AG20443 (cell line): ENCODE measurements at regions not wholly inside any gene's neighbourhood (a gene's known extent, or its start where the extent isn't known, plus 50 kb on each side); places are given as distances from the start of the nearest gene placed in this dataset.
A peak's percentile ranks its signal among the peaks of the same experiment; 100 is the strongest.
"Not testable (repeated sequence)": the region's sequence is repeated elsewhere in the genome, so short reads cannot be mapped to it uniquely, and the experiment has no call there.

Source experiments
- DNase-seq: peaks from one replicate; pipeline ENCODE4 v3.0.0; 2012; ENCODE audit warnings: low spot score, mixed read lengths

DNA sequence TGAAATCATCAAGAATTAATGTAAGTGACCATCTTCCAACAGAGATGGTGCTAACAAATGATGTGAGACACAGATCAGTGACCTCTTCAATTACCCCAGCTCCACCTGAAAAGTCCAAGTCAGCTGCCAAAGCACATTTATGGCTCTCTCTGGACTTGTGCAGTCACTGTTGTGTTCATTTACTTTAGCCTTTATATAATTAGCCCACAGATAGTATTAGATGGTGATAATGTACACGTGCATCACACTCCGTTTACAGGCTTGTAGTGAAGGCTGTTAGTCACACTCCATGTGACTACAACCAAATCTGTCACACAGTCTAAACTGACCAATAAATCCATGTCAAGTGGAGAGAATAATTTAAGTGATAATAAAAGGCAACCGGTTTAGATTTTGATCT, 331.5 kb upstream of the IL12A start:
- no peak for DNase-seq

GRCh38 chr3:159657629-159658028, 331.0 kb upstream of the IL12A start:
- DNase-seq: no peak

- DNase-seq: no peak
Measured at GRCh38 chr3:159660326-159660725, 328.3 kb upstream of the IL12A start.

- DNase-seq: no peak
Measured at GRCh38 chr3:159660901-159661300, 327.7 kb upstream of the IL12A start.

- no peak for DNase-seq
Measured at GRCh38 chr3:159662549-159662948, 326.1 kb upstream of the IL12A start.

- no peak for DNase-seq
Measured at GRCh38 chr3:159664006-159664405, 324.6 kb upstream of the IL12A start.

GRCh38 chr3:159664653-159665052, 324.0 kb upstream of the IL12A start:
- no peak for DNase-seq

DNA sequence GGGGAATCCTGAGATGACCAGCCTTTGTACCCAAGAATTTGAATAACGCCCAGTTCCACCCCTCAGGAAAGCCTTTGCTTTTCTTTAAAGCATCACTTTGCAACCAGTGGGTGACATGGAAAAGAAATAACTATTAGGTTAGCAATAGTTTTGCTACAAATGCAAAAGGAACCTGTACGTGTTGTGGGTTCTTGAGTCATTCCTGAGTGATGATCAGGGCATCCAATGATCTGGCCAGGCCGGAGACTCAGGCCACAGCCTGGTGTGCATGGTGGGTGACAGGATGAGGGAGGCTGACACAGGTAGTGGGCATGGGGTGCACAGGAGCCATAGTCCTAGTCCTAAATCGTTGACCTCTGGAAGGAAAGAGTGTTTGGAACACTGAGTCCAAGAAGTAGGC, 321.4 kb upstream of the IL12A start:
- peak; percentile 26 for DNase-seq

- DNase-seq: no peak
Measured at GRCh38 chr3:159668461-159668860, 320.2 kb upstream of the IL12A start.

DNA sequence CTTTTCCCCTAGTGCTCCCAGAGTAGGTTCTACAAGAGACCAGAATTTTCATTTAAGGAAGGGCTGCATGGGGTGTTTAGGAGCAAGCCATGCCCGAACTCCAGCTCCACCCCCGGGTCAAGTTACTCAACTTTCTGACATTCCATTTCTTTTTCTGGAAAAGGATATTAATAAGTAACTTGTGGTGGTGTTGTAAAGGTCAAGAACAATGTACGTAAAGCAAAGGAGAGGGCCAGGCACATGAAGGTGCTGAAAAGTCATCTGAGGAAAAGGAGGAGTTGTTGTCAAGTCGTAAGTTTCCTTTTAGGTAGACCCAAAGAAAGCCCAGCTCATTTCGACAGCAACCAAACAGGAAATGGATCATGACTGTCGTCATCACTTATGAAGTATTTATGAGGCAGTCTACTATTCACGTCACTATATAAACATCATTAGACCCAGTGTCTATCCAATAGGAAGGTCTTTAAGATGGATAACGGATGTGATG, 319.6 kb upstream of the IL12A start:
- peak; percentile 35 for DNase-seq

DNA sequence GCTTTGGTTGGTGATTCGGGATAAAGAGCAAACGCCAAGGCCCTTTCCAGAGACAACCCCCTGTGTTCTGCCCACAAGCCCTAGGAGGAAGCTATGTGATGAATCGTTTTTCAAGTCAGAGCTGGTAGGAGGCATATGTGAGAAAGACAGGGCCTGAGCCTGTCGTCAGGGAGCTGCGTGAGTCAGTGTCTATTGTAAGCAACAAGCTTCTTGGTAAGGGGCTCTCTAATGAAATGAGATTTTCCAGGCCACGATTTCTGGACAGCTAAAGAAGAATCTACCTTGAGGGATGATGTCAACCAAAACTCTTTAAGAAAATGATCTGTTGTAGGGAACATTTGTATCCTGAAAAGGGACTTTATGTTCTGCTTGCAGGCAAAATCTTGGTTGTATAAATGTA, 318.9 kb upstream of the IL12A start:
- no peak for DNase-seq

DNA sequence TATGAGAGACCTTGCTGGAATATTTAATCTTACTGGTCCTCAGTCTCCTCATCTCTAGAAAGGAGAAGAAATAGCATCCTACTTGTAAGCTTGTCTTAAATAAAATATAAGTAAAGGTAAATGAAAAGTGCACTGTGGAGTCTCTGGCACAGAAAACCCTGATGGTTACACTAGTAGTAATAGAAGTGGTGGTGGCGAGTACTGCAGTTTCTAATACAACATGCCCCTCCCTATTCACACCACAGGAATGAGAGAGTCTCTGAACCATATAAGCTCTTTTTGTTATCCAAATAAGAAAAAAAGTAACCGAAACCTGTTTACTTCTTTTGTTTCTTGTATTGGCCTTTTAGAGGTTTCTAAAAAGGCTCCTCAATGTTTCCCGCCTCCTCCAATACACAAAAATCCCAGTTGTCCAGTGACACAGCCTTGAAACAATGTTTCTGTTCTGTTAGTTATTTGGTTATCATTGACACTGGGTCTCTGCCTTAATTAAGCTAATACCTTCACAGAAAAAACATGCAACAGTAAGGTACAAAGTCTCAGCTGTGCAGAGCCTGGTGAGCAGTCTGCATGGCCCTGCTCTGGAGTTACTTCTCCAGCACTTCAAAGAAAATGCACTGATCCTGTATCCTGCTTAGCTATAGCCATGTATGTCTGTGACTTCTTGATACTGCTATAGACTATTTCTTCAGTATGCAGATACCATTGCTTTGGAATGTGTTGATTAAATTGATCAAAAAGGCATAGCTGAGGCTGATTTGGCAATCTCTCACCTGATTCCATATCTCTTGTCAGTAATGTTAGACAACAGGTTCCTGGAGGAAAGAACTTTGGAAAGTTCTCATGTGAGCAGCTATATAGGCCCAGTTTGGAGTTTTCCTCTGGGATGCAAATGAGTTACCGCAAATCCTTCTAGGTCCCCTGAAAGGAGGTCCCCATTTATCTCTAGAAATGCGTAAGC, 315.6 kb upstream of the IL12A start:
- peak; percentile 23 for DNase-seq

DNA sequence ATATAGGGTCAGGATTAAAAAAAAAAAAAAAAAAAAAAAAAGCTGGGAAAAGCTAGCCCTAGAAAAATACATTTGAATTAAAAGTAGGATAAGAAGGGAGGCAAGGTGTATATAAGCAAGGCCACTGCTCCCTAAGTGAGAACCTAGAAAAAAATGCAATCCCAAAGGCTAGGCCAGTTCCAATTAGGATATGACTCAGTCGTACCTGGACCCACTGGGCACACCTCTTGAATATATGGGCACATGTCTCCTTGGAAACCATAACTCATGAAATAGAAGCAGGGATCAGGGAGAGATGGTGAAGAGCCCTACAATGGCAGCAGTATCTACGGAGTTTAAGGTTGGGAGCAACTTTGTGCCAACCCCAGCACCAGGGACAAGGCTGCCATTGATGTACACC, 314.1 kb upstream of the IL12A start:
- DNase-seq: no peak

DNA sequence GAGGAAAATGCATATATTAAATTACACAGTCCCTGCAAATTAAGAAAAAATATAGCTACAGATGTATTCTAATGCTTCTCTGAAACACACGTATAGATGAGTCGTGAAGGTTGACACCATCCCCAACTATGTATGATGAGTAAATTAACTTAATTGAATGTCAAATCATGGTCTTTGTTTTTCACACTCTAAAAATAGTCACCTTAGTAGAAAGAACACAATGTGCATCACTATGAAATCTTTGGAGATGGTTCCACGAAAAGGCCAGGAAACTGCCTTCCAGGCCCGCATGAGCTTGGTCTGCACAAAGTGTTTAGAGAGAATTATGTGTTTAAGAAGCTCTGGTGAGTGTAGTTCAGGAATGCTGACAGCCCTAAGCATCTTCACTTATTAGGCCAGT, 313.4 kb upstream of the IL12A start:
- DNase-seq: no peak

DNA sequence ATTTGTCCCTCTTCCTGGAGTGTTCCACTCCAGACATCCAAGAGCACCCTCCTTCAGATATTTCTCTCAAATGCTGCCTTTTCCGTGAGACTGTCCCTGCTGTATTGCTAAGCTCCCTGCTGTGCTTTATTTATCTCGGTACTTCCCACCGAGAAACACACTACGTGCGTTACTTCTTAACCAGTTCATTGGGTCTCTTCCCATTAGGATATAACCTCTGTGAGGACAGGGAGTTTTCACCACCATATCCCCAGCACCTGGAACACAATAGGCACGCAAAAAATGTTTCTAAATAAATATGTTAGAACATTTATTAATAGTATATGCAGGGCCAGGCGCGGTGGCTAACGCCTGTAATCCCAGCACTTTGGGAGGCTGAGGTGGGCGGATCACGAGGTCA, 308.7 kb upstream of the IL12A start:
- DNase-seq: no peak

DNA sequence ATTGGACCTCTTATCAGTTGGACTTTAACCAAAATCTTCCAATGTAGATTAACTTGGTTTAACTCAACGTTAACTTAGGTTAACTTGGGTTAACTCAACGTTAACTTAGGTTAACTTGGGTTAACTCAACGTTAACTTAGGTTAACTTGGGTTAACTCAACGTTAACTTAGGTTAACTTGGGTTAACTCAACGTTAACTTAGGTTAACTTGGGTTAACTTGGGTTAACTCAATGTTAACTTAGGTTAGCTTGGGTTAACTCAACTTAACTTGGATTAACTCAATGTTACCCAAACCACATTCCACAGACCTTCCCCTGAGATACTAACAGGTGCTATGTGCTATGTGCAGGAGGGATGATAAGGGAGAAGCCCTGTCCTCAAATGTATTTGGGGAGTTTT, 306.9 kb upstream of the IL12A start:
- DNase-seq: not testable (repeated sequence)

DNA sequence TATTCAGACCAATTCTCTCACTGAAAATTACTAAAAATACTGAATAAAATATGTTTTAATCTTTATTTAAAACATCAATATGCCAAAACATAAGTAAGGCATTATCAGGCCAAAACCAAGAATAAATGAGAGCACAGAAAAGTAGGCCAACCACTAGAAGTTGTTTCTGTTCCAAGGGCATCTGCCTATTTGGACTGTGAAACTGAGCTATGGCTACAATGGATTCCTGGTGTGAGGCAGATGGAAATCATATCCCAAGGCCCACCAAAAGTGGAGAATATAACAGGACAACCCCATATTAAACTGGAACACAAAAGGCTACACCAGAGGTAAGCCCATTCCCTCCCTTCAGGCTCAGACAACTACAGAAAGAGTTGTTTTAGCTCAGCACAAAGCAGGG, 302.8 kb upstream of the IL12A start:
- DNase-seq: no peak

DNA sequence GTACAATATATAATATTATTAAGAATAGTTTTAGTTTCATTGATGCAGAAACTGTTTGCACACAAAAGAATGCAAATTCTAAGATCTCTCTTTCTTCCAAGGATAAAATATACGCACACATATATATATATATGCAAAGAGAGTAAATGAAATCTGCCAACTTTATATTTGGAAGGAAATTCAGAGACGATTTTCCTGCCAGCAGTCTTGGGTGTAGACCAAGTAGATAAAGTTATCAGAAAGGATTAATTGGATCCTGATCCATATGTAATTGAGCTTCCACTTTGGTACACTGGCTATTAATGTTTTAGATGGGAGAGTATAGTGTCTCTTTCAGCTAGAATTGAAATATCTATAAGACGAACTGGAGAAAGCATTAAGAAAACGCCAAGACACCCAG, 295.4 kb upstream of the IL12A start:
- DNase-seq: no peak

DNA sequence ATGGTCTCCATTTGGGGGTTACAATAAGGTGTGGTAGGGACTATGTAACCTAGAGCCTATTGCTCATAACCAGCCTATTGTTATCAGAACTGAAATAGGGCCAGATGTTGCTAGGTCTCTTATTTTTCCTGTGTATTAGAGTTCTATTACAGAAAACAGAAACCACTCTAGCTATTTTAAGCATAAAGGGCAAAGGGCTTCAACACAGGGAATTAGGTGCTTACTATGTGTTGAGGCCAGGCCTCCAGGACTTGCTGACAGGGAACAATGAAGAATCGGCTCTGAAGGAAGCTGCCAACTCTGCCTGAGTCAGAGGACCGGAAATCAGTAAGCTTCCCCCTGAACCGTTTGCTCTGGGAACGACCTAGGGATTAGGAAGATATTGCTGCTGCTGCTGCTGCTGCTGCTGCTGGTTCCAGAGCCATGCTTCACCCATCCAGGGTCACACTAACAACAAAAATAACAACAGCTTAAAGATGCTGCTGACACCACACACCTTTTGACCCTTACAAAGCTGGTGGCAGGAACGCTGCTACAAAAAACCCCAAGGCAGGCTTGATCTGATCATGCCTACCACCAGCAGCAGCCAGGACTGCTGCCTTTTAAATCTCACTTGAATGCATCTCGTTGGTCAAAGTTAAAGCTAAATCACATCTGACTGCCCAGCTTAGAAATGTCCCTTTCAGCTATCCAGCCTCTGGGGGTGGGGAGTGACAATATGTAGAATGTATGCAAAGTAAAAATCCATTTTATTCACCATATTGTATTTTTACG, 276.9 kb upstream of the IL12A start:
- peak; percentile 91 for DNase-seq

DNA sequence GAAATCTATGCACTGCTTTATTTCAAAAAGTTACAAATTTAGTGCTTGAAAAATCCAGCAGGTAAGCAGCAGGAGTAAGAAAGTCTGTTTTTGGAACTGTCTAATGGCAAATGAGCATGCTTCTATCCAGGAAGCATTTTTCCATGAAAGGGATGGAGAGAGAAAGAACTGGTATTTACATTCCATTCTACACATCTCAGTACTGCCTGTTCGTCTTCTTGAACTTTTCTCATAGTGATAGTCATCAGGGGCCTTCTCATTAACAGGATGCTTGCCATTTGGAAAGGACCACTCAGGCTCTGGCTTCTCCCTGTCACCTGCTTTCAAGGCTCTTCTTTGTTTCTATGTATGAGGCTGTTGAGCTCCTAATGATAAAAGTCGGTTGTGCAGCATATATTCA, 267.3 kb upstream of the IL12A start:
- no peak for DNase-seq

DNA sequence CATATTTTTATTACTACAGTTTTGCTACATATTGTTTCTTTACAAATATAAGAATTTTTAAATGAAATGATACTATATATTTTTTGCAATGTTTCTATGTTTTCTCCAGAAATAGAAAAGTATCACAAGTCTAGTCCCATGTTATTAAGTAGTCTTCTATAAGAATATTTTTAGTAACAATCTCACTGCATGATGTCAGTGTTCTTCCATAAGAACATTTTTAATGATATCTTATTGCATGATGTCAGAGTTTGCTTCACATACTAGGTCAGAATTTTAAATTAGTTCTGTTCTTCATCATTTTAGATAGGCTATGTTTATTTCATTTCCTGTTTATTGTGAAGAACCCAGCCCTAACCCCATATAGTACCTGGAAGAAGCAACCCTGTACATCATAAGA, 265.3 kb upstream of the IL12A start:
- DNase-seq: no peak

- DNase-seq: peak; percentile 40
Measured at GRCh38 chr3:159724627-159725026, 264.0 kb upstream of the IL12A start.
